Glutamatergic neuron (in vitro differentiated cells): ENCODE measurements at regions not wholly inside any gene's neighbourhood (a gene's known extent, or its start where the extent isn't known, plus 50 kb on each side); places are given as distances from the start of the nearest gene placed in this dataset.
"Not testable (repeated sequence)": the region's sequence is repeated elsewhere in the genome, so short reads cannot be mapped to it uniquely, and the experiment has no call there.

Experiments
- DNase-seq: peaks from one replicate; pipeline ENCODE4 v3.0.0; 2022
- H3K27ac Mint-ChIP-seq: one replicate; pipeline ENCODE4 v1.8.0; 2020; ENCODE audit warnings: mild to moderate bottlenecking, mixed read lengths, inconsistent platforms; ENCODE audit not compliant: unreplicated experiment
- H3K27me3 Mint-ChIP-seq: one replicate; pipeline ENCODE4 v1.8.0; 2020; ENCODE audit warnings: mild to moderate bottlenecking, moderate library complexity, mixed read lengths, inconsistent platforms; ENCODE audit not compliant: unreplicated experiment
- H3K36me3 Mint-ChIP-seq: one replicate; pipeline ENCODE4 v1.8.0; 2020; ENCODE audit warnings: mild to moderate bottlenecking, mixed read lengths, inconsistent platforms; ENCODE audit not compliant: unreplicated experiment
- H3K4me1 Mint-ChIP-seq: one replicate; pipeline ENCODE4 v1.8.0; 2020; ENCODE audit warnings: mild to moderate bottlenecking, low read depth, mixed read lengths, inconsistent platforms; ENCODE audit not compliant: unreplicated experiment
- H3K4me3 Mint-ChIP-seq: one replicate; pipeline ENCODE4 v1.8.0; 2020; ENCODE audit warnings: mild to moderate bottlenecking, mixed read lengths, inconsistent platforms; ENCODE audit not compliant: unreplicated experiment
- H3K9me3 Mint-ChIP-seq: one replicate; pipeline ENCODE4 v1.8.0; 2020; ENCODE audit warnings: mild to moderate bottlenecking, moderate library complexity, mixed read lengths, inconsistent platforms; ENCODE audit not compliant: unreplicated experiment
- CTCF ChIP-seq: fragments of 200-600 bp; sonication (generic); IDR thresholded peaks from one replicate; pipeline ENCODE4 v1.5.0; 2021; ENCODE audit not compliant: partially characterized antibody, unreplicated experiment

- DNase-seq, result peak; percentile 45
- Mint-ChIP-seq H3K27ac (peak overlapping the region; percentile 7), H3K4me3 (peak overlapping the region; percentile 7), H3K27me3 (peaks cover 5% of the 10 kb centered on the region), H3K4me1 (peaks cover 12% of the 10 kb centered on the region), H3K36me3 (no peaks in the 10 kb centered on the region), H3K9me3 (peaks cover 5% of the 10 kb centered on the region)
- no peak for TF ChIP-seq CTCF
These were observed 141.9 kb downstream of the CEBPB start for GRCh38 chr20:50332491-50332980.

- no peaks in the 10 kb centered on the region for H3K36me3 Mint-ChIP-seq
- DNase-seq, result no peak
- TF ChIP-seq CTCF, result no peak
- no peak overlapping the region for H3K27ac Mint-ChIP-seq
- no peak overlapping the region for H3K4me3 Mint-ChIP-seq
- peaks cover 4% of the 10 kb centered on the region for H3K27me3 Mint-ChIP-seq
- peaks cover 12% of the 10 kb centered on the region for H3K4me1 Mint-ChIP-seq
- peaks cover 5% of the 10 kb centered on the region for H3K9me3 Mint-ChIP-seq
These were observed 142.6 kb downstream of the CEBPB start for GRCh38 chr20:50333131-50333670.

GRCh38 chr20:50333812-50334211 lies 143.2 kb downstream of the CEBPB start:
- Mint-ChIP-seq H3K4me1 (peaks cover 12% of the 10 kb centered on the region), H3K36me3 (no peaks in the 10 kb centered on the region), H3K4me3 (no peak overlapping the region), H3K27me3 (peaks cover 4% of the 10 kb centered on the region), H3K9me3 (peaks cover 5% of the 10 kb centered on the region), H3K27ac (no peak overlapping the region)
- DNase-seq, result no peak
- TF ChIP-seq CTCF, result no peak

- peaks cover 12% of the 10 kb centered on the region for H3K4me1 Mint-ChIP-seq
- not testable (repeated sequence) for H3K36me3 Mint-ChIP-seq, H3K4me3 Mint-ChIP-seq, DNase-seq, H3K27ac Mint-ChIP-seq, H3K9me3 Mint-ChIP-seq, H3K27me3 Mint-ChIP-seq
These were observed 143.9 kb downstream of the CEBPB start for GRCh38 chr20:50334512-50334911.

- DNase-seq, result no peak
These were observed 144.5 kb downstream of the CEBPB start for GRCh38 chr20:50335105-50335504.

More at GRCh38 chr20:50335105-50335504, 144.5 kb downstream of the CEBPB start:
- peaks cover 5% of the 10 kb centered on the region for H3K9me3 Mint-ChIP-seq
- H3K27me3 Mint-ChIP-seq, result peaks cover 2% of the 10 kb centered on the region
- H3K4me1 Mint-ChIP-seq, result peaks cover 12% of the 10 kb centered on the region
- H3K36me3 Mint-ChIP-seq, result no peaks in the 10 kb centered on the region
- H3K27ac Mint-ChIP-seq, result no peak overlapping the region
- TF ChIP-seq CTCF, result no peak
- no peak overlapping the region for H3K4me3 Mint-ChIP-seq
